GM18508 (cell line): ENCODE measurements at regions not wholly inside any gene's neighbourhood (a gene's known extent, or its start where the extent isn't known, plus 50 kb on each side); places are given as distances from the start of the nearest gene placed in this dataset.
A peak's percentile ranks its signal among the peaks of the same experiment; 100 is the strongest.
"Not testable (repeated sequence)": the region's sequence is repeated elsewhere in the genome, so short reads cannot be mapped to it uniquely, and the experiment has no call there.

Source experiments
- ATAC-seq: cut with Tn5 transposase; IDR thresholded peaks from one replicate; pipeline ENCODE4 v1.9.1; 2021; ENCODE audit warnings: moderate number of reproducible peaks; ENCODE audit not compliant: insufficient read depth, unreplicated experiment

DNA sequence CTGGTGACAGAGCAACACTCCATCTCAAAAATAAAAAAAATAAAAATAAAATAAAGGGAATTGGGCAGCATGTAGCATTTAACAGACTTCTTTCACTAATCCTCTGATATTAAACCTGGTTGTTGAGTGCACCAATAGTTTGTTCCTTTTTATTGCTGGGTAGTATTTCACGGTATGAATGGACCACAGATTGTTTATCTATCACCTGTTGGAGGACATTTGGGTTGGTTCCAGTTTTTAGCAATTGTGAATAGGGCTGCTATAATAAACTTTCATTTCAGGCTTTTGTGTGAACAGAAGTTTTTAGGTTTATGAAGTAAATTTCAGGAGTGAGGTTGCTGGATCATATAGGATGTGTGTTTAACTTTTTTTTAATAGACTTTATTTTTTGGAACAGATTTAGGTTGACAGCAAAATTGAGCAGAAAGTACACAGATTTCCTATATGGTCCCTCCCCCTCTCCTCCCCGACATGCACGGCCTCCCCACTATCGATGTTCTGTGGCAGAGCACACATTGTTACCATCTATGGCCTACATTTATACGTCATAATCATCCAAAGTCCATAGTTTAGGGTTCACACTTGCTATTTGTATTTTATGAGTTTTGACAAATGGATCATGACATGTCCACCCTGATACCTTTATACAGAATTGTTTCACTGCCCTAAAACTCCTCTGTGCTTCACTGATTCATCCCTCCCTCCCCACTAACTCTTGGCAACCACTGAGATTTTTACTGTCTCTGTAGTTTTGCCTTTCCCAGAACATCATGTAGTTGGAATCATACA, 66.1 kb upstream of the TMPRSS2 start:
- no peak for ATAC-seq

DNA sequence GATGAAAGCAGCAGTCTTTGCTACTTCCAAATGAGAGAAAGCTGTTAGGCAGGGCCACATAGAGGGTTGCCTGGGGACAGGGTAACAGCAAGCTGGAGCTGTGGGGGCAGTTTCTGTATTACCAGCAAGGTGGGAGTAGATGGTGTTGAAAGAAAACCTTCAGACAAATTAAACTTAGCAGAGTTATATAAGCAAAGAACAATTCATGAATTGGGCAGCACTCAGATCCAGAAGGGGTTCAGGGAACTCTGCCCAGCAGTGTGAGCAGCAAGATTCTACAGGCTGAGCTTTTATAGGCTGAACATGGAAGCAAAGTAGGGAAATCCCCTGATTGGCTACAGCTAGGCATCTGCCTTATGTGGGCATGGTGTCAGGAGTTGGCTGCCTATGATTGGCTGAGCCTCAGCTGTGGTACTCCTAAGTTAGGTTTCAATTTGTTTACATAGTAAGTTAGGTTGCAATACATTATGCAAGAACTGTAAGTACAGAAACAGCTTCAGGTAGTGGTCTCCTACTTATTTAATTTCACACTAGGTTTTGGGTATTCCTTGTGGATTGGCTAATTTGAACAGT, 64.1 kb upstream of the TMPRSS2 start:
- ATAC-seq = no peak

DNA sequence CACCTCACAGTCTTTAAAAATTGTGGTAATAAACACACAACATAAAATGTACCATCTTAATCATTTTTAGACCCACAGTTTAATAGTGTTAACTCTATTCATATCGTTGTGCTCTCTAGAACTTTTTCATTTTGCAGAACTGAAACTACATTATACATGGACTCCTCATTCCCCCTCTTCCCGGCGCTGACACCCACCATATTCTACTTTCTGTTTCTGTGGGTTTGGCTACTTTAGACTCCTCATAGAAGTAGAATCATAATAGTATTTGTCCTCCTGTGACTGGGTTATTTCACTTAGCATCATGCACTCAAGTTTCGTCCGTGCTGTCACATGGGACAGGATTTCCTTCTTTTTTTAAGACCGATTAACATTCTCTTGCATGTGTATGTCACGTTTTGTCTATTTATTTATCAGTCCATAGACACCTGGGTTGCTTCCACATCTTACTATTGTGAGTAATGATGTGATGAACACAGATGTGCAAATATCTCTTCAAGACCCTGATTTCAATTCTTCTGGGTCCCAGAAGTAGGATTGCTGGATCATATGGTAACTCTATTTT, 62.9 kb upstream of the TMPRSS2 start:
- peak; percentile 85 for ATAC-seq

DNA sequence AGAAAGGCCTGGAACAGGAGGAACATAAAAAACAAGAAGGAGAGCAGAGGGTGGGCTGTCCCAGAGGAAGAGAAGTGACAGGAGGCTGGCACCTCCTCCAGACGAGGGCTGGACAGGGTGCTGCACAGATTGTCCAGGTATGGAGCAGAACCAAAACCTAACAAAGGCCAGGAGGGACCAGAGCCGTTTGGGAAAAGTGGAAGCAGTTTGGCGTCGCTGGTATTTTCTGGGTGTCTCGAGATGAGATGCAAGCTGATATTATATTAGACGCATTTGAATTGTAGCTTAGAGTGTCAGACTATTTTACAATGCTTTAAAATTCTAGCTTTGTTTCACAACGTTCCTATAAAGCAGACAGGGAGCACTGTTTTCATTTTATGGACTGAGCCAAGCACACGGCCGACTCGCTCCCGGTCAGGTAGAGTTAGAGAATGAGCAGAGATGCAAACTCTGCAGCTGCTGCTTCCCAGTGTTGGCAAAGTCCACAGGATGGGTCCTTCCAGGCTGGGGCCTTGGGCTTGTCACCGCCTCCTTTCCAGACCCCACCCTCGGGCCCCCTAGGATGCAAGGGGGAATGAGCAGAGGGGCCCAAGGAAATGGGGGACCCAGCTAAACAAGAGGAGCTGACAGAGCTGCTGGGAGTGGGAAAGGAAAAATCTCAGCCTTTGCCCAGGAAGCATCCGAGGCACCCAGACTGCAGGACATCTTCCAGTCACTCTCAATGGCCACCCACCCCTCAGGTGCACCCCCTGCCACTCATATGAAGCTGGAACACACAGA, 60.8 kb upstream of the TMPRSS2 start:
- no peak for ATAC-seq

DNA sequence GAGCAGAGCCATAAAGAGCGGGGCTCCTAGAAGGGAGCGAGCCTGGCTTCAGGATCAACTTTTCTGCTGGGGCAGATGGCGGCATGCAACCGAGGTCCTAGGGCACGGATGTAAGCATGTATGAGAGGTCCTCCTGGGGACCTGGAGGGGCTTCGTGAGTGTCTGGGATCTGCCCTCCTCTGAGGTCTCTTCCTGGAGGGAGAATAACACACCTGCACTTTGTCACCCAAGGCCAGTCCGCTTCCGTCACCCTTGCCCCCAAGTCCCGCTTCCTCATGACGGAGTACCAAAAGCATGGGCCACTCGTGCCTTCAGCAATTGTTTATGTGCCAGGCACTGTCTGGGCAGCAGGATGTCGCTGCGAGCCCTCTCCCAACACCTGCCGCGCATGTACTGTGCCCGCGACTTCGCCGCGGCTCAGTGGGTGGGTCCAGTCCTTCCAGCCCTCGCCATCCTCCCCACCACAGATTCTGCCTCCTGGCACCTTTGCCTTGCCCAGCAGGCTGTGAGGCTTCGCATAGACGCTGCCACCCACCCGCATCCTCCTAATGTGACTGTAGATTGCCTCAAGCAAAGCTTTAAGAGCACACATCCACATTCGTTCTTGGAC, 60.0 kb upstream of the TMPRSS2 start:
- ATAC-seq = no peak

DNA sequence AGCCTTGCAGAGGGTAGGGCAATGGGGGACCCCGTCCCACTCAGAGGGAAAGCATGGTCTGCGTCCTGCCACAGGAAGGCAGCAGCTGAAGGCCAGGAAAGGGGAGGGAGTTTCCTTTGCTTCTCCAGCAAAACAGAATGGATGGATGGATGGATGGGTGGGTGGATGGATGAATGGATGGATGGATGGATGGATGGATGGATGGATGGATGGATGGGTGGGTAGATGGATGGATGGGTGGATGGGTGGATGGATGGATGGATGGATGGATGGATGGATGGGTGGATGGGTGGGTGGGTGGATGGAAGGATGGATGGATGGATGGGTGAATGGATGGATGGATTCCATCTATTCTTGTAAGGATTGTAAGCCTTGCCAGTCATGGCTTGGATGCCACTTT, 59.3 kb upstream of the TMPRSS2 start:
- not testable (repeated sequence) for ATAC-seq

DNA sequence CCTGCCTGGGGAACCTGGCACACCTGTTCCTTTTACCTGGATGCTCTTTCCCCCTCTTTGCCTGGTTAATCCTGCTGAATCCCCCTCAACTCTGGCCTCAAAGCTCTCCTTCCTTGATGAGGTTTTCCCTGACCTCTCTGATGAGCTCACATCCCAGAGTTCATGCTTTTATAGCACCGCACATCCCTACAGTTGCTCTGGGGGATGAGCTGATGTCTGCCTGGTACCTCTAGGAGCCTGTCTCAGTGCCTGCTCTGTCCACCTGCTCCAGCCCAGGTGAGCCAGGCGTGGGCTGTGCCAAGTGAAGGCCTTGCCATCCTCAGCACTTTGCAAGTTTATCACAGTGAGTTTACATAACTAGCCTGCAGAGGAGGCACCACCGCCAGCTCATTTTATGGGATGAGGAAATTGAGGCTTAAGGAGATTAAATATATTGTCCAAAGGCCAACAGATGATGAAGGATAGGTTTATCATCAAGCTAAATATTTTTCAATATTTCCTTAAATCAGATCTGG, 58.6 kb upstream of the TMPRSS2 start:
- ATAC-seq = no peak

DNA sequence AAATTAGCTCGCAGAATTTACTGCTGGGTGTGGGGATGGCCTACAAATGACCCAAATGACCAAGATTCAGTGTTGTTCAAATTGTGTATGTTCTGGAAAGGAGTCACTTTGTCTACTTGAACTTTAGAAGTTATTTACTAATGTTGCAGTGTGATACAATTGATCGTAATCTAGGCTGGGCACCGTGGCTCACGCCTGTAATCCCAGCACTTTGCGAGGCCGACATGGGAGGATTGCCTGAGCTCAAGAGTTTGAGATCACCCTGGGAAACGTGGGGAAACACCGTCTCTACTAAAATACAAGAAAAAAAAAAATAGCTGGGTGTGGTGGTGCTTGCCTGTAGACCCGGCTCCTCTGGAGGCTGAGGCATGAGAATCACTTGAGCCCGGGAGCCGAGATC, 57.6 kb upstream of the TMPRSS2 start:
- ATAC-seq = no peak

DNA sequence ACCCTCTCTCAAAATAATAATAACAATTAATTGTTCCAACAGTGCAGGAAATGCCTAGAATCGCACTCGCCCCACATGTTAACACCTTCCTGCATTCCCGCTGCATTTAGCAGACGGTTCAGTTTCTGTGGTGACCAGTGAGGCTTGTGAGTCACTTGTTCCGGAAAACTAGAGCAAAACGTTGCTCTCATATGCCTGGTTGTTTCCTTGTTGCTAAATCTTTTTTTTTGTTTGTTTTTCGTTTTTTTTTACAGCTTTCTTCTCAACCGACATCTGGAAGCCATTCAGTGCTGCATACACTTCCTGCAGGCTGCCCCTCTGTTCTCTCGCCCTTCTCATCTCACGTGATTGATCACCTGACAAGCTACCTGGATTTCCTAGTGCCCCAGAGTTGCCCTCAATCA, 56.9 kb upstream of the TMPRSS2 start:
- no peak for ATAC-seq

DNA sequence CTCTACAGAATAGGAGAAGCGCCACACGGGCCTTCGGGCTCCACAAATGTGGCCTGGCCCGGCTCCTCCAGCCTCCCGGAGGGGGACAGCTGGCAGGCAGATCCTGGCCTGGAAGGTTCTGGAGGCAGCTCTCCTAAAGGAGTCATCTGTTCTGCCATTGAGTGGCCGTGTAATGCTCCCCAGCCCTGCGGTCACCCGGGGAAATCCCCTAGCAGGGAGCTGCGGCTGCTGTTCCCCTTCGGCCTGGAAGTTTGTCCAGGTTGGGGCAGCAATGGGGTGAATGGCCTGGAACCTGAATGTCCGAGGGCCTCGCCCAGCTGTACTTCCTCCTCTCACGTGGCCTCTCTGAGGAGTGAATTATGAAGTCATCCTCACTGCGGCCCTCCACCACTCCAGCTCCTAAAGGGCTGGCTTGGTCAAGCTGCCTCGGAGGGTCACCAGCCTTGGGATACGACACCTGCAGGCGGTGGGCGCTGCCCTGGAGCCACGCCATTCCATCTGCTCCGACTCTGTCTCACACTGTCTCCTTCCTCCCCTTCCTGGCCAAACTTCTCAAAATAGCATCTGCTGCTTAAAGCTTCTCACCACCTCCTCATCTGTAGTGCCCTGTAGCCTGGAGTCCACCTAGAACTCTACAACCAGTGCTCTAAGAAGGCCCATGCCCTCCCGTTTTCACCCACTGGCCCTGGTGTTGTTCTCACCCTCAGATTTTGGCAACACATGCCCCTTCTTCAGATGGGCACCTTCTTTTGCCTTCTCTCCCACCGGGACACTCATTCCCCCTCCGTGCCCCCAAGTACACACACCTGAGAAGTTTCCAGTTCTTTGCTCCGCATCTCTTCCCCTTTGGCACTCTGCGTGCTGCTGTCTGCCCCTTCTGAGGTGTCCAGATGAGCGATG, 54.4 kb upstream of the TMPRSS2 start:
- ATAC-seq = no peak

DNA sequence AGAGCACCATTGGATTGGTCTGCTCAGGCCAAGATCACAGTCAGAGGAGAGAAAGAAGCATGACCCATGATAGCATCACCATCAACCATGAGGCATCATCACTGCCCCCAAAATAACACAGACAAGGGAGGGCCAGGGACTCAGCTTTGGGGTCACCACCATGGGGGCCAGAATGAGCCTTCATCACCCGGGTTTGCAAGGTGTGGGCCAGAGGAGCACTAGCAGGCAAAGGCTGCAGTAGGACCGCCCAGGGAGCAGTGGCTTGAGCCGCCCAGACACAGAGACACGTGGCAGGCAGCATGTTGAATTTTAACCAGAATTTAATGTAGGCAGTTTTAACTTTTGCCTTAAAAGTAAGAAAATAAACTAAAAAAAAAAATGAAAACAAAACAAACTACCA, 53.7 kb upstream of the TMPRSS2 start:
- no peak for ATAC-seq

DNA sequence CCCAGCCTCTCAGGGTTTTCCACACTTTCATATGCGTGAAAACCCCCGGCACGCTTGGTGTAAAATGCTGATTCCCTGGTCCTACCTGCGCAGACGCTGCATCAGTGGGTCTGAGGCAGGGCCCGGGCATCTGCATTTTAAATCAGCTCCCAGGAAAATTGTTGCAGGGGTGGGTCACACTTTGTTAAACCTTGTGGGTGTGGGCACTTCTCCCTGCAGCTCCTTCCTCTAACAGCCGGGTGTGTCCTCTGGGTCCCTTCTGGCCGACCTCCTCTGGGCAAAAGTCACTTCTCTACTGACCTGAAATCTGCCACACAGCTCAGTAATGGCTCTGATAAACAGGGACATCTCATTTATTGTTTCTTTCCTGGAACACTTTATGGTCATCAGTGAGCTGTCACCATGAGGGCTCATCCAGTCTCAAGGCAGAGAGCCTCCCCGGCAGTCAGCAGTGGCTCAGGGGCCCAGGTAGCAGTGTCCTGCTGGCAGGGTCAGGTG, 52.8 kb upstream of the TMPRSS2 start:
- no peak for ATAC-seq

DNA sequence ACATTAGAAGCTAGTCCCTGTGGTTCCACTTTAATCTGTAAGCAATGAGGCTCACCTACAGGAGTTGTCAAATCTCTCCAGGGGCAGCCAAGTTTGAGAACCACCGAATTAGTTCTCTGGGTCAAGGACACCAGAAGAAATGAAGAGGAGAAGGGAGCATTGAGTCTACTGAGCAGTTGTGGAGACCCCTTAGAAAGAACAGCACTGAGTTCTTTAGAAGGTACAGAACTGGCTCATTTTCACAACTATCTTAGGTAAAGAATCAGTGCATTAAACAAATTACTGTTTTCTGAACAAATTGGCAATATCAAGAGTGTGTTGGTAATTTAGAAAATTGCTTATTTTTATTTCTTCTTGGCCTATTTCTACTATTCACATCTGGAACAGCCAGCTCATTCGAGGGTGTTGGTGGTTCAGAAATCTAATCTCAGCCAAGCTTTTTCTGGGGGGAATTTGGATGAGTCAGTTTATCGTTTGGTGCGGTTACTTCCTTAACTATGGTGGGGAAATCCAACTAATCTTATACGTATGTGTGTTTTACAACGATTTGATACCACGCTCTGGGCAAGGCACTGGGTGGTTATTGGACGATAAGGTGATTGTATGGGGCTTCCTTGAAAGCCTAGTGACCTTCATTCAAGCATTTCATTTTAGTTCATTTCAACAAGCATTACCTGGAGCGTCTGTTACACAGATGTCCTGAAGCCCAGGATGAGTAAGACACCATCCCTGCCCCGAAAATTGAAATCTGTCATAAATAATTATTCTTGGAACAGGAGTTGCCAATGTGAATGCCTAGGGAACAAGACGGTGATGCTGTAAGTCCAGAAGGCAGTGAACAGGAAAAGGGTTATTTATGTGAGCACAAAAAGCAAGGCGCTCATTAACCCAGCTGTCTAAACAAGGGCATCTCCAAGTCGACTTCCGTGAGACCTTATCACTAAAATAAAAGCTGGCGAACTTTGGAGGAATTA, 52.0 kb upstream of the TMPRSS2 start:
- peak; percentile 51 for ATAC-seq

DNA sequence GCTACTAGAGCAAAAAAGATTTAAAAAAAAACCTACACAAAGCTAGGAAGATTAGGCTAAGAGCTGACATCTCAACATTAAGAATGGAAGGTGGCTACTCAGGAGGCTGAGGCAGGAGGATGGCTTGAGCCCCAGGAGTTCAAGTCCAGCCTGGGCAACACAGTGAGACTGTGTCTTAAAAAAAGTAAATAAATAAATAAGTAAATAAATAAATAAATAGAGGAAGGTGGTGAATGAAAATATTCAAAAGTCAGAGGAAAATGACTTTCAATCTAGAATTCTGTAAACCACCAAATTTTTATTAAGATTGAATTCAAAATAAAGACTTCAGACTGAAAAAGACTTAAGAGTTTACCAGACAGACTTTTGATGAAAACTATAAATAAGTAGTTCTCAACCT, 50.9 kb upstream of the TMPRSS2 start:
- ATAC-seq = no peak

DNA sequence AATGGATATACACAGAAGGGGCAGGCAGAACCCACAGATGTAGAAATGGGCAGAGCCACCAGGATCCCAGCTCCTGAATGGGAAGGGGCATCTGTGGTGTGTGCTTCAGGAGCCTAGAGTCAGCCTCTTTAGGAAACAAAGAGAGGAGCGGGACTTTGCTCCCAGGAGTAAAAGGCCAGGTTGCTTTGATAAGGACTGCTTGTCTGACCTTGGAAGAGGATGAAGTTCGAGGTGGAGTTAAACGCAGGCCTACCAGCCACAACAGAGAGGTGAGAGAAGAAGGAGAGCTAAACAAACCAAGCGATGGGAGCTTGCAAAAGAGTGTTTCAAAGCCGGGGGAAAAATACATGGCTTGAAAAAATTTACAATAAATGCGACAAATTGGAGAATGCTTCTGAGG, 49.9 kb upstream of the TMPRSS2 start:
- no peak for ATAC-seq
